Stomach (tissue), 8 donors: ENCODE measurements at regions not wholly inside any gene's neighbourhood (a gene's known extent, or its start where the extent isn't known, plus 50 kb on each side); places are given as distances from the start of the nearest gene placed in this dataset.

ENCODE experiments used
- DNase-seq, 2 donors: peaks; one replicate each; pipeline versions ENCODE4 v3.0.0 to v3.0.0-alpha.2; 2013 to 2019
- H3K27ac ChIP-seq, 5 donors: fragments of 200-600 bp in 4 of 5; sonication (generic) in 4 of 5; one replicate each; pipeline ENCODE4 v1.5.1; 2013 to 2019; ENCODE audit warnings: mild to moderate bottlenecking in 1 of 5, moderate library complexity in 1 of 5
- H3K27me3 ChIP-seq, 3 donors: fragments of 200-600 bp; sonication (generic); one replicate each; pipeline ENCODE4 v1.5.1; 2017 to 2019; ENCODE audit warnings: mixed run types in 1 of 3
- H3K36me3 ChIP-seq, 4 donors: fragments of 200-600 bp; sonication (generic); 1 replicate in 3 of 4; 2 replicates in 1 of 4; pipeline ENCODE4 v1.5.1; 2016 to 2019
- H3K4me1 ChIP-seq, 4 donors: fragments of 200-600 bp; sonication (generic); one replicate each; pipeline ENCODE4 v1.5.1; 2016 to 2019
- H3K4me3 ChIP-seq, 4 donors: fragments of 200-600 bp; sonication (generic) in 3 of 4; one replicate each; pipeline ENCODE4 v1.5.1; 2016 to 2019; ENCODE audit warnings: mild to moderate bottlenecking in 1 of 4
- H3K9me3 ChIP-seq, 4 donors: fragments of 200-600 bp; sonication (generic); one replicate each; pipeline ENCODE4 v1.5.1; 2016 to 2019
- EP300 ChIP-seq: sonication (generic); formaldehyde crosslinking; IDR thresholded peaks from one replicate; pipeline ENCODE4 v1.6.1; 2017; ENCODE audit warnings: antibody characterized with exemption
- POLR2A ChIP-seq, 4 donors: fragments of 450-650 bp; IDR thresholded peaks; one replicate each; pipeline ENCODE4 v1.6.1; 2016; ENCODE audit warnings: antibody characterized with exemption in 4 of 4, control low read depth in 2 of 4, mild to moderate bottlenecking in 1 of 4, moderate library complexity in 1 of 4
- POLR2AphosphoS5 ChIP-seq, 3 donors: sonication (generic); formaldehyde crosslinking; IDR thresholded peaks; one replicate each; pipeline ENCODE4 v1.6.1; 2016; ENCODE audit warnings: antibody characterized with exemption in 3 of 3
- WGBS, 5 donors: extraction: QIAGEN DNeasy Blood & Tissue Kit in 3 of 5; methylation state at CpG; one replicate each; pipeline versions ENCODE4 v1.1.5 to v1.1.7; 2013 to 2018; 5-methylcytosine and 5-hydroxymethylcytosine counted together
- intact Hi-C: fragments of 100-400 bp; cut with DNase I; formaldehyde crosslinking; loops from one replicate; pipeline ENCODE4 v1.15.1; 2023; ENCODE audit warnings: low total_unique reads
- TF ChIP-seq, protein P1 (sequence below), 7 experiments: fragments of 450-650 bp in 4 of 7; fragments of 200-600 bp in 3 of 7; sonication (generic) in 3 of 7; IDR thresholded peaks; one replicate each; pipeline ENCODE4 v1.5.1; 2016 to 2019; ENCODE audit warnings: antibody characterized with exemption in 7 of 7, control low read depth in 2 of 7, mild to moderate bottlenecking in 1 of 7
- donor health status: healthy with polysubstance abuse.
- donor health status: Bipolar disorder and iron deficiency.
- donor health status: healthy.

DNA sequence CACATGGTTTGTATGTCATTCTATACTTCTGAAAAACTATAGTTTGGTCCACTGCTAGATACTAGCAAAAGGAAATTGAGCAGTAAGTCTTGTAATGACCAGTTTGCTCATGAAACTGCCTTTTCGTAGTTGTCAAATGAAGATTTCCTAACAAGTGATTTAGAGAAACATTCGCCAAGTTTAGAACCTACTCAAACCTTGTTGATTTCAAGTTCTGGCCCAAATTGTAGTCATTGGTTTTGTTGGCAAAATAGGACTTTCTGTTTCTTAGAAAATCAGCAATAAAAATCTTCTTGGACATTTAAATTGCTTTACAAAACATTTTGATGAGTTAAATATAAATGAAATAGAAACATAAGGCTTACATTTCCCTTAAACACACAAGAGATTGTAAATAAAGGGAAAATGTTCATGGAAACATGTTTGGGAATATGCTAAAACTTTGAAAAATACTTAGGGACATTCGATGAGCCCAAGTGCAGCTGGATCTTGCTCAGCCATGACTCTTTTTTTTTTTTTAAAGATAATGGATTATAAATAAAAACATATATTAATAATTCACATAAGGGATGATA lies 178.5 kb upstream of the LYPLAL1 start:
- H3K27me3 ChIP-seq: no peaks in the 10 kb centered on the region
- no peak for TF ChIP-seq EP300
- TF ChIP-seq POLR2A (IDR thresholded peaks at IDR 0.05): no peak
- TF ChIP-seq, protein P1, sequence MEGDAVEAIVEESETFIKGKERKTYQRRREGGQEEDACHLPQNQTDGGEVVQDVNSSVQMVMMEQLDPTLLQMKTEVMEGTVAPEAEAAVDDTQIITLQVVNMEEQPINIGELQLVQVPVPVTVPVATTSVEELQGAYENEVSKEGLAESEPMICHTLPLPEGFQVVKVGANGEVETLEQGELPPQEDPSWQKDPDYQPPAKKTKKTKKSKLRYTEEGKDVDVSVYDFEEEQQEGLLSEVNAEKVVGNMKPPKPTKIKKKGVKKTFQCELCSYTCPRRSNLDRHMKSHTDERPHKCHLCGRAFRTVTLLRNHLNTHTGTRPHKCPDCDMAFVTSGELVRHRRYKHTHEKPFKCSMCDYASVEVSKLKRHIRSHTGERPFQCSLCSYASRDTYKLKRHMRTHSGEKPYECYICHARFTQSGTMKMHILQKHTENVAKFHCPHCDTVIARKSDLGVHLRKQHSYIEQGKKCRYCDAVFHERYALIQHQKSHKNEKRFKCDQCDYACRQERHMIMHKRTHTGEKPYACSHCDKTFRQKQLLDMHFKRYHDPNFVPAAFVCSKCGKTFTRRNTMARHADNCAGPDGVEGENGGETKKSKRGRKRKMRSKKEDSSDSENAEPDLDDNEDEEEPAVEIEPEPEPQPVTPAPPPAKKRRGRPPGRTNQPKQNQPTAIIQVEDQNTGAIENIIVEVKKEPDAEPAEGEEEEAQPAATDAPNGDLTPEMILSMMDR (IDR thresholded peaks at IDR 0.05): no peak
- TF ChIP-seq POLR2AphosphoS5 (IDR thresholded peaks at IDR 0.05): no peak
- intact Hi-C loops: no loop called here
- H3K27ac ChIP-seq: no peak overlapping the region
- no peak for DNase-seq
- no peak overlapping the region for H3K4me3 ChIP-seq
- WGBS, 5 donors: 64 to 87% (median 77%) methylated on average over 3 of the region's 3 CpGs
- H3K4me1 ChIP-seq: no peaks in the 10 kb centered on the region
- H3K36me3 ChIP-seq: no peaks in the 10 kb centered on the region
- H3K9me3 ChIP-seq: no peaks in the 10 kb centered on the region

DNA sequence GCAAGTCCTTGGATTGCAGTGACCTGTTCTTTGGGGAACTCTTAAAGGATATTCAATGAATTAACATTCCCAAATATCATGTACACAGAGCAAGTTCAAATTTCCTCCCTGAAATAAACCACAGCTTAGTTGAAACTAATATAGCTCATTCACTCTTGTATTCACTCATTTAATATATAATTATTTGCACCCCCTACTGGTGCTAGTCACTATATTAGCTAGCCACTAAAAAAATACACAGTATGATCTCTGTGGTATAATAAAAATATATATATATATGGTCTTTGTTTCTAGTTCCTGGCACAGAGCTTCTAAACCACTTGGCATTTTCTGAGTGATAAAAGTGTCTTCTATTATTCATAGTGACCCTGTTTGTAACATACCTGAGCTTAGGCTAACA lies 177.3 kb upstream of the LYPLAL1 start:
- H3K27me3 ChIP-seq: no peaks in the 10 kb centered on the region
- TF ChIP-seq POLR2A (IDR thresholded peaks at IDR 0.05) (no peak), EP300 (no peak)
- TF ChIP-seq, protein P1 (IDR thresholded peaks at IDR 0.05): peak in 1 of 7 experiments; percentile 14
- H3K27ac ChIP-seq: no peak overlapping the region
- DNase-seq: no peak
- no peaks in the 10 kb centered on the region for H3K4me1 ChIP-seq
- intact Hi-C loops: no loop called here
- H3K36me3 ChIP-seq: no peaks in the 10 kb centered on the region
- no peak overlapping the region for H3K4me3 ChIP-seq
- no peaks in the 10 kb centered on the region for H3K9me3 ChIP-seq

DNA sequence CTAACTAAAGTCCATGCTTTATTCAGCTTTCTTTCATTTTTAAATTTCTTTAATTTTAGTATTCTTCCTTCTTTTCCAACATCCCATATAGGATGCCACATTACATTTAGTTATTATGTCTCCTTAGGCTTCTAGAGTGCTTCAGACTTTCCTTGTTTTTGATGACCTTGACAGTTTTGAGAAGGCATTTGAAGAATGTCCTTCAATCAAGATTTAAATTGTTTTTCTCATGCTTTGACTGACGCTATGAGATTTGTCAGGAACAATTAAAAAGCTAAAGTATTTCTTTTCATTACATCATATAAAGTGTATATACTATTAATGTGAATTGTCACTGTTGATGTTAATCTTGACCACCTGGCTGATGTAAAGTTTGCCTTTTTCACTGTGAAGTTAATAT lies 173.7 kb upstream of the LYPLAL1 start:
- Histone ChIP-seq H3K9me3 (peaks cover 0 to 9% (median 5%) of the 10 kb centered on the region in 4 donors), H3K4me1 (no peaks in the 10 kb centered on the region), H3K36me3 (no peaks in the 10 kb centered on the region), H3K4me3 (no peak overlapping the region), H3K27ac (no peak overlapping the region), H3K27me3 (no peaks in the 10 kb centered on the region)
- DNase-seq: no peak
- WGBS, 5 donors: 63 to 78% (median 76%) methylated on average over 1 of the region's 1 CpG
- TF ChIP-seq POLR2AphosphoS5 (IDR thresholded peaks at IDR 0.05) (no peak), EP300 (no peak)
- TF ChIP-seq, protein P1 (IDR thresholded peaks at IDR 0.05): no peak
- intact Hi-C loops: no loop called here

DNA sequence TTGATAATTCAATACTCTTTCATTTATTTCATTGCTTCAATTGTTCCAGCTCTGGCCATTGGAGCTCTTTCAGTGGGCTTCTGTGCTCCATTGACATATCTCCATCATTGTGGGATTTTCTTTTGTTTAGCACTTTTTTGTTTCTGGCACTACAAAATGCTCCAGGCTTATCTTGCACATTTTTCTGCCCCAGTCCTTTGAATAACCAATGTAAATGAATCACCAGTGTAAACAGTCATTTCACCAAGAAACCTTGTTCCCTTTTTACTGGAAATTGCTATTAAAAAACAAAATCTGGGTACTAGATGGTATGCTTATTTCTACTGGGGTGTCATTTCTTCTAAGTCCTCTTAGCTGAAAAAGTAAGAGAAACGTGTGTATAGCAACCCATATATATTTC lies 173.0 kb upstream of the LYPLAL1 start:
- TF ChIP-seq POLR2A (IDR thresholded peaks at IDR 0.05) (no peak), EP300 (no peak), POLR2AphosphoS5 (IDR thresholded peaks at IDR 0.05) (no peak)
- TF ChIP-seq, protein P1 (IDR thresholded peaks at IDR 0.05): no peak
- no peak for DNase-seq
- WGBS, 5 donors: 43 to 83% (median 67%) methylated on average over 1 of the region's 1 CpG
- H3K4me1 ChIP-seq: no peaks in the 10 kb centered on the region
- H3K4me3 ChIP-seq: no peak overlapping the region
- no peaks in the 10 kb centered on the region for H3K27me3 ChIP-seq
- intact Hi-C loops: no loop called here
- H3K27ac ChIP-seq: no peak overlapping the region
- H3K9me3 ChIP-seq: peaks cover 0 to 12% (median 7%) of the 10 kb centered on the region in 4 donors
- H3K36me3 ChIP-seq: no peaks in the 10 kb centered on the region
